HepG2 (cell line): ENCODE measurements at regions not wholly inside any gene's neighbourhood (a gene's known extent, or its start where the extent isn't known, plus 50 kb on each side); places are given as distances from the start of the nearest gene placed in this dataset.

Experiments used
- ATF4 ChIP-seq, 2 experiments: fragments of 450-650 bp in 1 of 2; sonication (generic) in 1 of 2; formaldehyde crosslinking; IDR thresholded peaks; 2 replicates each; pipeline versions ENCODE4 v1.5.0 to v1.8.0; 2020 to 2022; ENCODE audit warnings: mild to moderate bottlenecking in 1 of 2, missing genetic modification reagents in 1 of 2
- DR1 ChIP-seq: sonication (generic); formaldehyde crosslinking; IDR thresholded peaks from 2 replicates; pipeline ENCODE4 v1.8.0; 2021; ENCODE audit warnings: mild to moderate bottlenecking, missing genetic modification reagents, inconsistent platforms
- EHMT2 ChIP-seq: fragments of 200-600 bp; sonication (generic); IDR thresholded peaks from 2 replicates; pipeline ENCODE4 v1.7.0; 2017; ENCODE audit warnings: antibody characterized with exemption, low read depth, low read length, borderline replicate concordance
- HOMEZ ChIP-seq: IDR thresholded peaks from 2 replicates; pipeline ENCODE4 v1.6.1; 2016; ENCODE audit warnings: low read depth
- MEIS2 ChIP-seq: sonication (generic); formaldehyde crosslinking; IDR thresholded peaks from 2 replicates; pipeline ENCODE4 v1.9.0; 2021; ENCODE audit warnings: mild to moderate bottlenecking, missing genetic modification reagents
- NCOA2 ChIP-seq: sonication (generic); formaldehyde crosslinking; IDR thresholded peaks from 2 replicates; pipeline ENCODE4 v1.8.0; 2022; ENCODE audit warnings: inconsistent platforms
- SMAD3 ChIP-seq: sonication (generic); formaldehyde crosslinking; IDR thresholded peaks from 2 replicates; pipeline ENCODE4 v1.4.0; 2020; ENCODE audit warnings: missing genetic modification reagents
- SMYD3 ChIP-seq: sonication (generic); formaldehyde crosslinking; IDR thresholded peaks from 2 replicates; pipeline ENCODE4 v1.8.1; 2023; ENCODE audit warnings: mild to moderate bottlenecking, missing genetic modification reagents
- ZBTB42 ChIP-seq: sonication (generic); formaldehyde crosslinking; IDR thresholded peaks from 2 replicates; pipeline ENCODE4 v1.5.0; 2020; ENCODE audit warnings: mild to moderate bottlenecking, missing genetic modification reagents
- ZNF354B ChIP-seq: sonication (generic); formaldehyde crosslinking; IDR thresholded peaks from 2 replicates; pipeline ENCODE4 v1.8.0; 2022; ENCODE audit warnings: mild to moderate bottlenecking, missing genetic modification reagents
- ZNF710 ChIP-seq: sonication (generic); formaldehyde crosslinking; IDR thresholded peaks from 2 replicates; pipeline ENCODE4 v1.5.0; 2020; ENCODE audit warnings: mild to moderate bottlenecking, missing genetic modification reagents, borderline replicate concordance
- ZNF713 ChIP-seq: sonication (generic); formaldehyde crosslinking; IDR thresholded peaks from 2 replicates; pipeline ENCODE4 v1.4.0; 2020; ENCODE audit warnings: mild to moderate bottlenecking, missing genetic modification reagents
- ZNF792 ChIP-seq: IDR thresholded peaks from 2 replicates; pipeline ENCODE4 v1.6.1; 2016
- ZSCAN25 ChIP-seq: sonication (generic); formaldehyde crosslinking; IDR thresholded peaks from 2 replicates; pipeline ENCODE4 v1.8.0; 2022; ENCODE audit warnings: mild to moderate bottlenecking, missing genetic modification reagents

GRCh38 chr21:17441370-17441769, 71.5 kb upstream of the CXADR start (continued):
- TF ChIP-seq ZNF710 (CRISPR knock-in tag): no peak
- peak; percentile 50; the same call in 1 of the 2 replicates for TF ChIP-seq EHMT2
- no peak for TF ChIP-seq ZNF713 (CRISPR knock-in tag)
- no peak for TF ChIP-seq DR1 (CRISPR knock-in tag)
- TF ChIP-seq SMYD3 (CRISPR knock-in tag): no peak
- no peak for TF ChIP-seq ZSCAN25
- peak; percentile 68; the same call in 1 of the 2 replicates for TF ChIP-seq HOMEZ
- peak; percentile 54; the same call in 1 of the 2 replicates for TF ChIP-seq SMAD3 (CRISPR knock-in tag)
- 0 out of 2 replicates have a peak, but pooled peaks have one; percentile 18 for TF ChIP-seq MEIS2 (CRISPR knock-in tag)
- TF ChIP-seq ZNF354B (CRISPR knock-in tag): no peak
- peak; percentile 99 for TF ChIP-seq ZNF792 (CRISPR knock-in tag)
- peak; percentile 63 for TF ChIP-seq NCOA2 (CRISPR knock-in tag)
- no peak for TF ChIP-seq ZBTB42 (CRISPR knock-in tag)
- peak in 1 of 2 experiments; percentile 64; a peak in 2 of 4 replicates for TF ChIP-seq ATF4 (CRISPR knock-in tag; IDR thresholded peaks at IDR 0.05)
